ENCODE measurements at regions not wholly inside any gene's neighbourhood (a gene's known extent, or its start where the extent isn't known, plus 50 kb on each side); places are given as distances from the start of the nearest gene placed in this dataset.

GRCh38 chr3:107992976-107993684 lies 97.7 kb downstream of the CD47 start:
- Mint-ChIP-seq H3K36me3 (ENCODE audit: low read depth) (no peaks in the 10 kb centered on the region), H3K27ac (no peak overlapping the region), H3K4me1 (peaks cover 10% of the 10 kb centered on the region), H3K4me3 (no peak overlapping the region), H3K9me3 (no peaks in the 10 kb centered on the region), H3K27me3 (ENCODE audit: low read depth, poor library complexity) (peaks cover 3% of the 10 kb centered on the region)
- no peak for DNase-seq
- TF ChIP-seq CTCF (IDR thresholded peaks at IDR 0.05) = no peak

- Mint-ChIP-seq H3K36me3 (ENCODE audit: low read depth) (no peaks in the 10 kb centered on the region), H3K27me3 (ENCODE audit: low read depth, poor library complexity) (peaks cover 3% of the 10 kb centered on the region), H3K9me3 (no peaks in the 10 kb centered on the region), H3K27ac (no peak overlapping the region), H3K4me1 (peaks cover 10% of the 10 kb centered on the region), H3K4me3 (no peak overlapping the region)
- no peak for TF ChIP-seq CTCF (IDR thresholded peaks at IDR 0.05)
- DNase-seq = no peak
Observed at GRCh38 chr3:107990926-107991325, 99.9 kb downstream of the CD47 start.

- H3K4me1 Mint-ChIP-seq = peaks cover 10% of the 10 kb centered on the region
- DNase-seq = no peak
- no peak for TF ChIP-seq CTCF (IDR thresholded peaks at IDR 0.05)
- no peaks in the 10 kb centered on the region for H3K9me3 Mint-ChIP-seq
- peaks cover 3% of the 10 kb centered on the region for H3K27me3 Mint-ChIP-seq (ENCODE audit: low read depth, poor library complexity)
- no peak overlapping the region for H3K27ac Mint-ChIP-seq
- no peaks in the 10 kb centered on the region for H3K36me3 Mint-ChIP-seq (ENCODE audit: low read depth)
- H3K4me3 Mint-ChIP-seq = no peak overlapping the region
Observed at GRCh38 chr3:107990433-107990832, 100.4 kb downstream of the CD47 start.

GRCh38 chr3:107989661-107990060 lies 101.2 kb downstream of the CD47 start:
- Mint-ChIP-seq H3K27ac (no peak overlapping the region), H3K9me3 (no peaks in the 10 kb centered on the region), H3K4me1 (peaks cover 10% of the 10 kb centered on the region), H3K27me3 (ENCODE audit: low read depth, poor library complexity) (peaks cover 3% of the 10 kb centered on the region), H3K36me3 (ENCODE audit: low read depth) (no peaks in the 10 kb centered on the region), H3K4me3 (no peak overlapping the region)
- no peak for TF ChIP-seq CTCF (IDR thresholded peaks at IDR 0.05)
- no peak for DNase-seq

GRCh38 chr3:107988460-107989175 lies 102.2 kb downstream of the CD47 start:
- H3K4me1 Mint-ChIP-seq = peaks cover 4% of the 10 kb centered on the region
- H3K36me3 Mint-ChIP-seq (ENCODE audit: low read depth) = no peaks in the 10 kb centered on the region
- no peak overlapping the region for H3K27ac Mint-ChIP-seq
- no peak overlapping the region for H3K4me3 Mint-ChIP-seq
- peaks cover 3% of the 10 kb centered on the region for H3K27me3 Mint-ChIP-seq (ENCODE audit: low read depth, poor library complexity)
- no peak for TF ChIP-seq CTCF (IDR thresholded peaks at IDR 0.05)
- DNase-seq = no peak
- no peaks in the 10 kb centered on the region for H3K9me3 Mint-ChIP-seq

Measured in nephron progenitor cell (in vitro differentiated cells).